A549 (cell line): ENCODE measurements at regions not wholly inside any gene's neighbourhood (a gene's known extent, or its start where the extent isn't known, plus 50 kb on each side); places are given as distances from the start of the nearest gene placed in this dataset.

Experiments used
- ATAC-seq, 2 experiments: fragments of 200-7000 bp in 1 of 2; fragments of >200 bp in 1 of 2; cut with Nextera tagmentation in 1 of 2; cut with Tn5 transposase in 1 of 2; 3 replicates each; pipeline versions ENCODE4 v1.8.0 to v1.9.1; 2018 to 2020; ENCODE audit warnings: mild to moderate bottlenecking in 1 of 2, moderate library complexity in 1 of 2
- CTCF ChIA-PET: fragments of 300-600 bp; sonication (Branson Sonifier 250); formaldehyde crosslinking; extraction: SDS; loops from one replicate; lab custom pipeline; 2021; ENCODE audit warnings: antibody characterized with exemption, inconsistent platforms; lab: Yijun Ruan, JAX
- POLR2A ChIA-PET: fragments of 350-600 bp; formaldehyde crosslinking; extraction: SDS; loops from one replicate; lab custom pipeline; 2021; ENCODE audit warnings: antibody characterized with exemption, inconsistent platforms; lab: Yijun Ruan, JAX
- DNase-seq, 2 experiments: peaks; one replicate each; pipeline versions ENCODE4 v3.0.0 to v3.0.0-alpha.2; 2011 to 2016; ENCODE audit warnings: low read depth in 1 of 2, low spot score in 1 of 2
- FAIRE-seq: peaks from 2 replicates; lab custom pipeline; 2011; peaks lifted over from hg19 to GRCh38; lab: Jason Lieb, UNC
- H3K27ac ChIP-seq, 2 experiments: fragments of >200 bp; sonication (Bioruptor Twin); formaldehyde crosslinking; 3 replicates each; pipeline ENCODE4 v1.5.1; 2016 to 2017
- H3K4me1 ChIP-seq: fragments of >200 bp; sonication (Bioruptor Twin); formaldehyde crosslinking; 3 replicates; pipeline ENCODE4 v1.6.1; 2016
- H3K4me2 ChIP-seq: fragments of >200 bp; sonication (Bioruptor Twin); formaldehyde crosslinking; 3 replicates; pipeline ENCODE4 v1.6.1; 2016
- H3K4me3 ChIP-seq: fragments of >200 bp; sonication (Bioruptor Twin); formaldehyde crosslinking; 3 replicates; pipeline ENCODE4 v1.5.1; 2016
- H3K9me3 ChIP-seq: fragments of >200 bp; sonication (Bioruptor Twin); formaldehyde crosslinking; 3 replicates; pipeline ENCODE4 v1.6.1; 2016
- CBX2 ChIP-seq: fragments of 200-600 bp; sonication (generic); IDR thresholded peaks from 2 replicates; pipeline ENCODE4 v1.6.1; 2016; ENCODE audit warnings: low read depth, mild to moderate bottlenecking, borderline replicate concordance
- CBX8 ChIP-seq: fragments of 200-600 bp; sonication (generic); IDR thresholded peaks from 2 replicates; pipeline ENCODE4 v1.6.1; 2016
- CEBPB ChIP-seq, 2 experiments: fragments of >200 bp in 1 of 2; sonication (Bioruptor Twin) in 1 of 2; formaldehyde crosslinking in 1 of 2; IDR thresholded peaks; 2 replicates each; pipeline ENCODE4 v1.6.1; 2012 to 2016
- CHD2 ChIP-seq: fragments of 150-350 bp; IDR thresholded peaks from 2 replicates; pipeline ENCODE4 v1.6.1; 2014; ENCODE audit warnings: low read length; ENCODE audit not compliant: partially characterized antibody
- E2F6 ChIP-seq: IDR thresholded peaks from 2 replicates; pipeline ENCODE4 v1.6.1; 2012; ENCODE audit warnings: low read depth, borderline replicate concordance
- ELK1 ChIP-seq: fragments of 150-350 bp; IDR thresholded peaks from 2 replicates; pipeline ENCODE4 v1.6.1; 2014; ENCODE audit warnings: low read depth, mild to moderate bottlenecking, low read length
- FOSB ChIP-seq: fragments of 250-450 bp; sonication (Bioruptor Pico); IDR thresholded peaks from 2 replicates; pipeline ENCODE4 v1.5.0; 2020; ENCODE audit warnings: mild to moderate bottlenecking, moderate library complexity
- HES2 ChIP-seq: fragments of >200 bp; sonication (Bioruptor Twin); formaldehyde crosslinking; IDR thresholded peaks from 2 replicates; pipeline ENCODE4 v1.6.1; 2016
- HEYL ChIP-seq: fragments of 250-450 bp; sonication (Bioruptor Pico); IDR thresholded peaks from 2 replicates; pipeline ENCODE4 v1.8.0; 2021; ENCODE audit warnings: mild to moderate bottlenecking, moderate library complexity
- HMGXB4 ChIP-seq: fragments of 250-450 bp; sonication (Bioruptor Pico); IDR thresholded peaks from 2 replicates; pipeline ENCODE4 v1.5.0; 2021; ENCODE audit warnings: mild to moderate bottlenecking, moderate library complexity, borderline replicate concordance
- HOXA7 ChIP-seq: fragments of 250-450 bp; sonication (Bioruptor Pico); IDR thresholded peaks from 2 replicates; pipeline ENCODE4 v1.5.0; 2020; ENCODE audit warnings: mild to moderate bottlenecking, moderate library complexity
- HOXB13 ChIP-seq: fragments of 250-450 bp; sonication (Bioruptor Pico); IDR thresholded peaks from 2 replicates; pipeline ENCODE4 v1.5.0; 2020; ENCODE audit warnings: low read depth, mild to moderate bottlenecking, moderate library complexity
- JUN ChIP-seq, 2 experiments: fragments of >200 bp; sonication (Bioruptor Twin); formaldehyde crosslinking; IDR thresholded peaks; 2 replicates in 1 of 2; 3 replicates in 1 of 2; pipeline ENCODE4 v1.6.1; 2016 to 2017
- KDM1A ChIP-seq: fragments of 200-600 bp; sonication (generic); IDR thresholded peaks from 2 replicates; pipeline ENCODE4 v1.6.1; 2016; ENCODE audit warnings: low read depth, mild to moderate bottlenecking
- MAFK ChIP-seq: fragments of 450-650 bp; IDR thresholded peaks from 2 replicates; pipeline ENCODE4 v1.6.1; 2014; ENCODE audit not compliant: partially characterized antibody
- MAX ChIP-seq: IDR thresholded peaks from 2 replicates; pipeline ENCODE4 v1.6.1; 2012
- MAZ ChIP-seq: fragments of 150-350 bp; IDR thresholded peaks from 2 replicates; pipeline ENCODE4 v1.6.1; 2014; ENCODE audit warnings: antibody characterized with exemption, low read depth, low read length, borderline replicate concordance
- MYC ChIP-seq: IDR thresholded peaks from 2 replicates; pipeline ENCODE4 v1.6.1; 2012; ENCODE audit warnings: mild to moderate bottlenecking, inconsistent platforms, low read length, improper control_type of control experiment, borderline replicate concordance
- POLR2A ChIP-seq: IDR thresholded peaks from 2 replicates; pipeline ENCODE4 v1.6.1; 2012; ENCODE audit warnings: mild to moderate bottlenecking, low read length
- POLR2AphosphoS2 ChIP-seq: conservative IDR thresholded peaks from 2 replicates; pipeline ENCODE4 v1.6.1; 2012; ENCODE audit warnings: low read length, improper control_type of control experiment, inconsistent platforms
- RAD21 ChIP-seq, 2 experiments: fragments of >200 bp in 1 of 2; sonication (Bioruptor Twin) in 1 of 2; formaldehyde crosslinking in 1 of 2; IDR thresholded peaks in 1 of 2; conservative IDR thresholded peaks in 1 of 2; 2 replicates in 1 of 2; 3 replicates in 1 of 2; pipeline ENCODE4 v1.6.1; 2012 to 2018; ENCODE audit warnings: inconsistent platforms in 1 of 2
- RARB ChIP-seq: fragments of 250-450 bp; sonication (Bioruptor Pico); IDR thresholded peaks from 2 replicates; pipeline ENCODE4 v1.8.0; 2021; ENCODE audit warnings: mild to moderate bottlenecking, moderate library complexity
- SREBF2 ChIP-seq: fragments of 450-650 bp; IDR thresholded peaks from 2 replicates; pipeline ENCODE4 v1.6.1; 2014; ENCODE audit warnings: mild to moderate bottlenecking, moderate library complexity
- TFCP2L1 ChIP-seq: fragments of 250-450 bp; sonication (Bioruptor Pico); IDR thresholded peaks from 2 replicates; pipeline ENCODE4 v1.5.0; 2021; ENCODE audit warnings: mild to moderate bottlenecking
- USF2 ChIP-seq: fragments of 450-650 bp; IDR thresholded peaks from 2 replicates; pipeline ENCODE4 v1.6.1; 2014; ENCODE audit warnings: antibody characterized with exemption
- ZFP36 ChIP-seq: fragments of 450-650 bp; IDR thresholded peaks from 2 replicates; pipeline ENCODE4 v1.6.1; 2014; ENCODE audit warnings: borderline replicate concordance; ENCODE audit not compliant: partially characterized antibody
- WGBS: methylation state at CpG from one replicate; pipeline ENCODE4 v1.1.6; 2017; ENCODE audit errors: missing lambda C conversion rate; 5-methylcytosine and 5-hydroxymethylcytosine counted together

- 0% methylated on average over 1 of the region's 1 CpG for WGBS
- H3K9me3 ChIP-seq = no peaks in the 10 kb centered on the region
- TF ChIP-seq E2F6 (no peak), JUN (IDR thresholded peaks at IDR 0.05) (no peak), USF2 (no peak), CBX2 (no peak), MYC (no peak), FOSB (CRISPR knock-in tag) (no peak), HEYL (no peak), HMGXB4 (no peak), MAX (no peak), CEBPB (IDR thresholded peaks at IDR 0.05) (no peak), POLR2A (no peak), MAZ (no peak), ZFP36 (no peak), MAFK (no peak), RAD21 (conservative IDR thresholded peaks at IDR 0.05 in 1 of 2, IDR thresholded peaks at IDR 0.05 in 1 of 2) (no peak), HES2 (no peak), KDM1A (no peak), SREBF2 (no peak), CHD2 (no peak), HOXB13 (CRISPR knock-in tag) (no peak)
- TF ChIP-seq, all 56 proteins: peak for 0
- Histone ChIP-seq H3K27ac (no peak overlapping the region), H3K4me3 (no peak overlapping the region), H3K4me1 (no peaks in the 10 kb centered on the region), H3K4me2 (no peak overlapping the region)
- ChIA-PET POLR2A (no interaction called here), CTCF (no interaction called here)
- FAIRE-seq (no peak), ATAC-seq (no peak), DNase-seq (no peak)
Observed at GRCh38 chr1:60185684-60186083, 112.1 kb upstream of the C1orf87 start.

- Histone ChIP-seq H3K4me2 (no peak overlapping the region), H3K27ac (no peak overlapping the region), H3K4me1 (no peaks in the 10 kb centered on the region), H3K4me3 (no peak overlapping the region), H3K9me3 (no peaks in the 10 kb centered on the region)
- TF ChIP-seq HOXA7 (CRISPR knock-in tag) (no peak), POLR2AphosphoS2 (no peak), CBX8 (no peak), MAX (no peak), MYC (no peak), ZFP36 (no peak), TFCP2L1 (CRISPR knock-in tag) (no peak), ELK1 (no peak), RARB (CRISPR knock-in tag) (no peak)
- 67% methylated on average over 1 of the region's 2 CpGs for WGBS
- ChIA-PET POLR2A (no interaction called here), CTCF (no interaction called here)
- FAIRE-seq (no peak), ATAC-seq (no peak), DNase-seq (no peak)
Observed at GRCh38 chr1:60184521-60184920, 111.0 kb upstream of the C1orf87 start.
